SH-SY5Y (cell line): ENCODE measurements at regions not wholly inside any gene's neighbourhood (a gene's known extent, or its start where the extent isn't known, plus 50 kb on each side); places are given as distances from the start of the nearest gene placed in this dataset.

ENCODE experiments used
- GATA2 ChIP-seq: IDR thresholded peaks from 2 replicates; pipeline ENCODE4 v1.6.1; 2011; ENCODE audit warnings: mild to moderate bottlenecking, low read depth, low read length
- GATA3 ChIP-seq: IDR thresholded peaks from 2 replicates; pipeline ENCODE4 v1.6.1; 2011; ENCODE audit warnings: low read depth, mild to moderate bottlenecking, low read length, moderate library complexity

- TF ChIP-seq GATA3 (no peak), GATA2 (no peak)
Observed at GRCh38 chr11:23644443-23644842, 784.2 kb upstream of the CCDC179 start.
